ENCODE measurements at regions not wholly inside any gene's neighbourhood (a gene's known extent, or its start where the extent isn't known, plus 50 kb on each side); places are given as distances from the start of the nearest gene placed in this dataset.

- DNase-seq: no peak
Observed at GRCh38 chrX:39189431-39189830, 388.2 kb downstream of the MID1IP1 start.

- DNase-seq: peak in 1 of 3 experiments; percentile 49
Observed at GRCh38 chrX:39194673-39195072, 393.4 kb downstream of the MID1IP1 start.

- peak; percentile 5 to 67 (median 65) for DNase-seq
Observed at GRCh38 chrX:39195156-39195555, 393.9 kb downstream of the MID1IP1 start.

GRCh38 chrX:39196192-39197102 lies 395.2 kb downstream of the MID1IP1 start:
- DNase-seq: peak in 1 of 3 experiments; percentile 59

GRCh38 chrX:39199429-39199828 lies 398.2 kb downstream of the MID1IP1 start:
- no peak for DNase-seq

GRCh38 chrX:39201305-39201990 lies 400.2 kb downstream of the MID1IP1 start:
- no peak for DNase-seq

GRCh38 chrX:39202641-39203040 lies 401.4 kb downstream of the MID1IP1 start:
- no peak for DNase-seq

GRCh38 chrX:39203427-39203826 lies 402.2 kb downstream of the MID1IP1 start:
- no peak for DNase-seq

GRCh38 chrX:39204353-39204752 lies 403.1 kb downstream of the MID1IP1 start:
- DNase-seq: no peak

- DNase-seq: no peak
Observed at GRCh38 chrX:39204945-39205344, 403.7 kb downstream of the MID1IP1 start.

GRCh38 chrX:39205467-39205866 lies 404.2 kb downstream of the MID1IP1 start:
- no peak for DNase-seq

GRCh38 chrX:39206399-39207145 lies 405.3 kb downstream of the MID1IP1 start:
- DNase-seq: no peak

GRCh38 chrX:39211501-39211900 lies 410.2 kb downstream of the MID1IP1 start:
- no peak for DNase-seq

- no peak for DNase-seq
Observed at GRCh38 chrX:39212456-39212855, 411.2 kb downstream of the MID1IP1 start.

GRCh38 chrX:39214387-39215126 lies 413.3 kb downstream of the MID1IP1 start:
- no peak for DNase-seq

- no peak for DNase-seq
Observed at GRCh38 chrX:39220952-39221351, 419.7 kb downstream of the MID1IP1 start.

- DNase-seq: no peak
Observed at GRCh38 chrX:39222346-39223113, 421.3 kb downstream of the MID1IP1 start.

GRCh38 chrX:39226251-39226650 lies 425.0 kb downstream of the MID1IP1 start:
- DNase-seq: no peak

- DNase-seq: peak in 1 of 3 experiments; percentile 36
Observed at GRCh38 chrX:39227371-39227770, 426.1 kb downstream of the MID1IP1 start.

GRCh38 chrX:39238006-39238405 lies 436.7 kb downstream of the MID1IP1 start:
- DNase-seq: no peak

GRCh38 chrX:39242187-39242586 lies 440.9 kb downstream of the MID1IP1 start:
- peak; percentile 3 to 86 (median 69) for DNase-seq

- no peak for DNase-seq
Observed at GRCh38 chrX:39244147-39244546, 442.9 kb downstream of the MID1IP1 start.

Measured in NCI-H1417 (cell line).